BJ (cell line): ENCODE measurements at regions not wholly inside any gene's neighbourhood (a gene's known extent, or its start where the extent isn't known, plus 50 kb on each side); places are given as distances from the start of the nearest gene placed in this dataset.

ENCODE experiments used
- CTCF ChIA-PET: fragments of 350-600 bp; formaldehyde crosslinking; extraction: SDS; loops from one replicate; lab custom pipeline; 2021; ENCODE audit warnings: antibody characterized with exemption, inconsistent platforms; lab: Yijun Ruan, JAX
- POLR2A ChIA-PET: fragments of 300-600 bp; sonication (Branson Sonifier 250); formaldehyde crosslinking; extraction: SDS; loops from one replicate; lab custom pipeline; 2021; ENCODE audit warnings: antibody characterized with exemption; lab: Charles Lee
- DNase-seq: peaks from one replicate; pipeline ENCODE4 v3.0.0-alpha.2; 2011; ENCODE audit warnings: low read depth
- H3K27me3 ChIP-seq: 2 replicates; pipeline ENCODE4 v1.6.0; 2011; ENCODE audit warnings: low read length; ENCODE audit not compliant: control insufficient read depth, insufficient read depth
- H3K36me3 ChIP-seq: 2 replicates; pipeline ENCODE4 v1.5.1; 2011; ENCODE audit warnings: low read length; ENCODE audit not compliant: control insufficient read depth, insufficient read depth
- H3K4me3 ChIP-seq: 2 replicates; pipeline ENCODE4 v1.5.1; 2011; ENCODE audit warnings: low read depth, mild to moderate bottlenecking, control low read depth, low read length
- TF ChIP-seq, protein P1 (sequence below): IDR thresholded peaks from 2 replicates; pipeline ENCODE4 v1.5.1; 2011; ENCODE audit warnings: low read depth, mild to moderate bottlenecking, control low read depth, inconsistent platforms, low read length, moderate library complexity; ENCODE audit not compliant: insufficient read depth

DNA sequence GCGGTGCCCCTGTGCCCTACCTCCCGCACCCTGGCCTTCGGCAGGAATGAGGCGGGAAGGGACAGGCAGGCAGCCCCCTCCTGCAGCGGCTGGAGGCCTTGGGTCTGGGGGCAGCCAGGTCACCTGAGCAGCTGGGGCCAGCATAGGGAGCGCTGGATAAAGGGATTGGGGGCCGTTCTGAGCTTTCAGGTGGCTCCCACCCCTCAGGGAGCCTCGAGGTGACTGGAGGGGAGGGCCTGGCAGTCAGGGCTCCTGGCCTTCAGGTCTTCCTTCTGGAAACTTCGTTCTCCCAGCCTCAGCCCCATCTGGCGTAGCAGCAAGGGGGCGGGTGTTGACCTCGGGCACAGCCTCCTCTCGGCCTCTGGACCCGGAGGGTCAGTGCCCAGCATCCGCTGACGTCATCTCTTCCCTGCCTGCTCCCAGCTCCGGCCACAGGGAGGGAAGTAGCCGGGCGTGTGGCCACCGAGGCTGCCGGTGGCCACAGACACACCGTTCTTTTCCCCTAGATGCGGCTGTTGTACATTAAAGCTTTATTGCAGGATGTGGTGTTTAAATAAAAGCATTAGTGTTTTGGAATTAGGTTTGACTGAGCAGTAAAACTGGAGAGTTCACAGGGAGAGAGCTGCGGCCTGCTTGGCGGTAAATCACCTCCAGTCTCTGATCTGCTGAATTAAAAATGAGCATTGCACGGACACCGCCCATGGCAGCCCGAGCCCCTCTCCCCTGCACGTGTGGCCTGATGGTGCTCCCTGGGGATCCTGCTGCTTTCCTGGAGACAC is 80.0 kb upstream of the GATA5 start:
- no peak for DNase-seq
- H3K36me3 ChIP-seq = no peaks in the 10 kb centered on the region
- TF ChIP-seq, protein P1, sequence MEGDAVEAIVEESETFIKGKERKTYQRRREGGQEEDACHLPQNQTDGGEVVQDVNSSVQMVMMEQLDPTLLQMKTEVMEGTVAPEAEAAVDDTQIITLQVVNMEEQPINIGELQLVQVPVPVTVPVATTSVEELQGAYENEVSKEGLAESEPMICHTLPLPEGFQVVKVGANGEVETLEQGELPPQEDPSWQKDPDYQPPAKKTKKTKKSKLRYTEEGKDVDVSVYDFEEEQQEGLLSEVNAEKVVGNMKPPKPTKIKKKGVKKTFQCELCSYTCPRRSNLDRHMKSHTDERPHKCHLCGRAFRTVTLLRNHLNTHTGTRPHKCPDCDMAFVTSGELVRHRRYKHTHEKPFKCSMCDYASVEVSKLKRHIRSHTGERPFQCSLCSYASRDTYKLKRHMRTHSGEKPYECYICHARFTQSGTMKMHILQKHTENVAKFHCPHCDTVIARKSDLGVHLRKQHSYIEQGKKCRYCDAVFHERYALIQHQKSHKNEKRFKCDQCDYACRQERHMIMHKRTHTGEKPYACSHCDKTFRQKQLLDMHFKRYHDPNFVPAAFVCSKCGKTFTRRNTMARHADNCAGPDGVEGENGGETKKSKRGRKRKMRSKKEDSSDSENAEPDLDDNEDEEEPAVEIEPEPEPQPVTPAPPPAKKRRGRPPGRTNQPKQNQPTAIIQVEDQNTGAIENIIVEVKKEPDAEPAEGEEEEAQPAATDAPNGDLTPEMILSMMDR = no peak
- peaks cover 36% of the 10 kb centered on the region for H3K27me3 ChIP-seq
- no peak overlapping the region for H3K4me3 ChIP-seq
- CTCF ChIA-PET = no interaction called here
- POLR2A ChIA-PET = no interaction called here

DNA sequence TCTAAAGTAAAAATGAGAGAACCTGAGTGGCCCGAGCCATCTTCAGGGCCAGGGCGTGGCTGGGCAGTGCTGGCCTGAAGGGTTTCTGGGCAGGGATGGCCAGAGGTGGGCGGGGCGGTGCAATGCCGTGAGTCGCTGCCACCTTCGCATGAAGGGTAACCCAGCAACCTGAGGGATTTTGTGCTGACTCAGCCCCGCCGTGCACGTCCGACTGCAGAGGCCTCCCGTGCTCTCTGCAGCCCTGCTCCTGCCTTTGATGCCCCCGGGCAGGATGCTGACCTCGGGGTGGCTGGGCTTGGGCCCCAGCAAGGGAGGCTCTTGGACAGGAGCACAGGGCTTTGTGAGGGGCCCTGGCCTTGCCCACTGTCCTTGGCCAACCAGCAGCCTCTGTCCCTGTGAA is 81.7 kb upstream of the GATA5 start:
- Histone ChIP-seq H3K27me3 (peaks cover 30% of the 10 kb centered on the region), H3K4me3 (no peak overlapping the region), H3K36me3 (no peaks in the 10 kb centered on the region)
- ChIA-PET CTCF (no interaction called here), POLR2A (no interaction called here)
- DNase-seq = no peak
- TF ChIP-seq, protein P1 = no peak

DNA sequence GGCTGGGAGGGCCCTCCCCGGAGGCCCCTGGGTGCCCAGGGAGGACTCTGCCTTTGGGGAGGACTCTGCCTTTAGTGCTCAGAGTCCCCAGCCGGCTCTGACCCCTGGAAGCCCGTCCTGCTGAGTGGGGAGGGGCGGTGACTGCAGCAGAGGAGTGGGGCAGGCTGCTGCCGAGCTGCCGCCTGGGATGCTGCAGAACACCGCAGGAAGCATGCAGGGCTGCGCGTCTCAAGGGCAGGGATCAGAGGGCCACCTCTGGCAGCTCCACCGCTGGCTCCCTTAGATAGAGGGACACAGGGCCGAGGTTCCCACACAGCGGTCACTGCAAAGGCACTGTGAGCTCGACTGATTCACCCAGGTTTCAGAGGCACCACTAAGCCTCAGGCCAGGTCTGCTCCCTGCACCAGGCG is 82.2 kb upstream of the GATA5 start:
- POLR2A ChIA-PET = no interaction called here
- CTCF ChIA-PET = no interaction called here
- DNase-seq = no peak
- peaks cover 29% of the 10 kb centered on the region for H3K27me3 ChIP-seq
- H3K36me3 ChIP-seq = no peaks in the 10 kb centered on the region
- TF ChIP-seq, protein P1 = no peak
- no peak overlapping the region for H3K4me3 ChIP-seq

DNA sequence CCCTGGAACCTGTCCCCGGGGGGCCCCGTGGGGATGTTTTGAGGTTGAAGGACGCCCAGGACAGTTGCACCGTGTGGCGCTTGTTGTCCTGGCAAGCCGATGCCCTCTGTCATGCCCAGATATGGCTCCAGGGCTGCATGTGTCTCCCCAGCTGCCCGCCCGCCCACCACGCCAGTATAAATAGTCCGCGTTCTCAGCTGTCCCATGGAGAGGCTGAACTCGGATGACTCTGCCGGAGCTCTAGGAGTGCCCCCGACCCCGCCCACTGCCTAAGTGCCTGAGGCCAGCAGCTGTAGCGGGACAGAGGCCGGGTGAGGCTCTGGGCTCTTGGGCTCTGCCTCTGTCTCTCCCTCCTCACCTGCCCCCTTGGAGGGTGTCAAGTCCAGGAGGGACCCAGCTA is 83.0 kb upstream of the GATA5 start:
- peaks cover 23% of the 10 kb centered on the region for H3K27me3 ChIP-seq
- ChIA-PET POLR2A (no interaction called here), CTCF (no interaction called here)
- no peaks in the 10 kb centered on the region for H3K36me3 ChIP-seq
- TF ChIP-seq, protein P1 = no peak
- no peak for DNase-seq
- no peak overlapping the region for H3K4me3 ChIP-seq

DNA sequence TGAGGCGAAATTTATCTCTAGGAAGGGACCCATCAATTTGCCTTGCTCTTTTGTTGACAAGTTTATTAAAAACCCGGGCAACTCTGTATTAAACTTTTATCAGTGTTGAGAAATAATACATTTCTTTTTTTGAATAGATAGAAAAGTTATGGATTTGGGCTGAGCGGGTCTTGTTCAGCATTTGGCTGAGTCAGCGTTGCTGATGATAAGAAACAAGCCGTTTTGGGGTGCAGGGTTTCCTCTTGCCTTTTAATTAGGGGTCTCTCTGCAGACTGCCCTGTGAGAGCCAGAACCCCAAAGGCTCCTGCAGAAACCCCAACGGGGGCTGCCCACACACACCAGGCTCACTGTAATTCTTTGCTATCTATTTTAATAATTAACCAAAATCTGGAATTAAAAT is 82.1 kb upstream of the SLCO4A1 start:
- H3K27me3 ChIP-seq = peaks cover 19% of the 10 kb centered on the region
- H3K4me3 ChIP-seq = no peak overlapping the region
- H3K36me3 ChIP-seq = no peaks in the 10 kb centered on the region
- ChIA-PET CTCF (interaction anchor here (0.6 kb wide), 1 partner anchor 231 kb away, joined by 3 read pairs; no protein-coding TSS in a partner anchor), POLR2A (no interaction called here)
- DNase-seq = no peak
- TF ChIP-seq, protein P1 = no peak
